NCI-H146 treated with DMSO at 0.1 percent for 48 hours (cell line): ENCODE measurements at regions not wholly inside any gene's neighbourhood (a gene's known extent, or its start where the extent isn't known, plus 50 kb on each side); places are given as distances from the start of the nearest gene placed in this dataset.
A peak's percentile ranks its signal among the peaks of the same experiment; 100 is the strongest.

Source experiments
- DNase-seq: peaks from one replicate; lab custom pipeline; 2025; ENCODE audit not compliant: unreplicated experiment; lab: John Stamatoyannopoulos, UW

GRCh38 chr6:2433266-2433665 lies 187.9 kb upstream of the GMDS start:
- no peak for DNase-seq

- DNase-seq, result no peak
These were observed 186.9 kb upstream of the GMDS start for GRCh38 chr6:2432292-2432691.

GRCh38 chr6:2430612-2431011 lies 185.2 kb upstream of the GMDS start:
- no peak for DNase-seq

GRCh38 chr6:2429460-2429859 lies 184.1 kb upstream of the GMDS start:
- DNase-seq, result no peak

- DNase-seq, result no peak
These were observed 183.6 kb upstream of the GMDS start for GRCh38 chr6:2429032-2429431.

- no peak for DNase-seq
These were observed 181.3 kb upstream of the GMDS start for GRCh38 chr6:2426561-2427340.

GRCh38 chr6:2416128-2416712 lies 170.8 kb upstream of the GMDS start:
- DNase-seq, result no peak

- DNase-seq, result no peak
These were observed 169.6 kb upstream of the GMDS start for GRCh38 chr6:2414885-2415547.

- no peak for DNase-seq
These were observed 167.3 kb upstream of the GMDS start for GRCh38 chr6:2412731-2413130.

GRCh38 chr6:2410656-2411380 lies 165.4 kb upstream of the GMDS start:
- no peak for DNase-seq

- DNase-seq, result no peak
These were observed 162.1 kb upstream of the GMDS start for GRCh38 chr6:2407525-2407924.

GRCh38 chr6:2404211-2404929 lies 159.0 kb upstream of the GMDS start:
- no peak for DNase-seq

GRCh38 chr6:2403546-2403945 lies 158.1 kb upstream of the GMDS start:
- DNase-seq, result peak; percentile 22

GRCh38 chr6:2396846-2397630 lies 151.6 kb upstream of the GMDS start:
- DNase-seq, result no peak

- no peak for DNase-seq
These were observed 150.7 kb upstream of the GMDS start for GRCh38 chr6:2396042-2396657.

GRCh38 chr6:2388554-2389324 lies 143.3 kb upstream of the GMDS start:
- DNase-seq, result no peak

- no peak for DNase-seq
These were observed 142.0 kb upstream of the GMDS start for GRCh38 chr6:2387445-2387844.

GRCh38 chr6:2385471-2385983 lies 140.1 kb upstream of the GMDS start:
- no peak for DNase-seq

GRCh38 chr6:2384528-2384927 lies 139.1 kb upstream of the GMDS start:
- no peak for DNase-seq
